DMS79 (cell line): ENCODE measurements at regions not wholly inside any gene's neighbourhood (a gene's known extent, or its start where the extent isn't known, plus 50 kb on each side); places are given as distances from the start of the nearest gene placed in this dataset.
"Not testable (repeated sequence)": the region's sequence is repeated elsewhere in the genome, so short reads cannot be mapped to it uniquely, and the experiment has no call there.

Experiments used
- DNase-seq: peaks from one replicate; lab custom pipeline; 2025; lab: John Stamatoyannopoulos, UW

DNA sequence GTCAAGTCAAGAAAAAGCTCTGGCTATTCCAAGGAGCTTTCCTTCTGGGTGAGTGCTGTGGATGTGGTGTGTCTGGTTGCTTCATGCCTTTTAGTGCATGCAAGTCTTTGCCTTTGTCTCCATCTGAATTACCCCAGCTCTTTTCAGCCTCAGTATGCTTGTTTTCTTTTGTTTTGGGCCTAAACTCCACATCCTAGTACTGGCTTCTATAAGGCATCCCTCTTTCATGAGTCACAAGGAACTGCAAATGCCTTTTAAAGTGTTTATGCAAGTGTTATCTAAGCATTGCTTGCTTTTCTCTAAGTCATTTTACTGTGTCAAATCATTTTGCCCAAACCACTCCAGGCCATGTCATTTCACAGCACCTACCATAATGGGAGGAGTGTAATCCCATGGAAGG lies 132.1 kb downstream of the PLCE1 start:
- no peak for DNase-seq

DNA sequence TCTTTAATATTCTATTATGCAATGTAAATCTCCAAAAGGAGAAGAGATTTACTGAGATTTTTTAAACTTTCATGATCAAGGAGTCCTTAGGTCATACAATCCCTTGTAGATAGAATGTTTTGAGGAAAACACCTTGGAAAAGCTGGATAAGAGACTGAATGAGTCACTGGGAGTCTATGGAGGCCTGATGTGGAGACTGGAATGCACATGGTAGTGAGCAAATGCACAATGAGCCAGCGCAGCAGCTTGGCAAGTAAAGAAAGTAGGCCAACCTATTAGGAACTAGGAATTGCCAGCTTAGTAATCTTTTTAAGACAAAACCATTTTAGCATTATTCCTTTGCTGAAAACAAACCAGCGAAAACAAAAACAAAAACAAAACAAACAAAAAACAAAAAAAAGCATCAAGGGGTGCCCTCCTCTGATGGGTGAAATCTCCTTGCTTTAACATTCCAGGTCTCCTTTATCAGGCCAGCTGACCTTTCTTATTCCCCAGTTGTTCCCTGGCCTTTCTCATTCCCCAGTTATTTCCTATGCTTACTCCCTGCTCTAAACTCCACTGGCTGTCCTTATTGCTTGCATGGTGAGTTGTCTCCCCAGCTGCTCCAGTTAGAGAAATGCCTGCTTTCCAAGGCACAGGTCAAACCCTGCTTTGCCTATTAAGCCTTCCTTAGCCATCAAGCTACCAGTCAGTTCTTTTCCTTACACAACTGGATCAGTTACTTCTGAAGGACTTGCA lies 135.8 kb downstream of the PLCE1 start:
- no peak for DNase-seq

DNA sequence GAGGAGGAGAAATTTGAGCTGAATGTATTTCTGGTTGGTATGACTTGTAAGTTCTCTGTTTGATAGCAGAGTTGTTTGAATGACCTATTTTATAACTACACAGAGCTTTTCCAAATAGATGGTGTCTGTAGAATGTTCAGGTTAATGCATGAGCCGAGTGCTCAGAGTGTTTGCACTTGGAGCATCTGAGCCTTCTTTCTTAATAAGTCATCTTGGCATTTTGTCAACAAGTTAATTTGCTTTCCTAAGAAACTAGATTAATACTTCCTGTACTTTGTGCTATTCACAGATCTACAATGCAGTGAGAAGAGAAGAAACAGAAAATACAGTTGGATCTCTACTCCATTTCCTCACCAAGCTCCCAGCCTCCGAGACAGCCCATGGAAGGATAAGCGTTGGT lies 138.2 kb downstream of the PLCE1 start:
- DNase-seq = no peak

DNA sequence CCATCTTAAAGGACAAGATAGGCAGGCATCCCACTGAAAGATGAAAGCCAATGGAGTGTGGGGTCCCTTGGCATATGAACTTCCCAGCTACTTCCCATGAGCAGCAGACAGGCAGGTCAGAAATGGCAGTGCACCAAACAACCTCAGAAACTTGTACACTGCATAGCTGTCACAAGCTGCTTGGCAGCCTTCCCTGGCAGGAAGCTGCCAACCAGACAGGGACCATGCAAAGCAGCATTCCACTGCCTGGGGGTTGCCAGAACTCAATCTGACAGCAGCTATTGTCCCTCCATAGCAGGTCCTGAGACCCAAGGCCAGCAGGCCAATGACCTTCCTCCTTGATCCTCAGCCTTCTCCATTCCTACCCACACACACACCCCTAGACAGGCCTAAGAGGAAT lies 139.5 kb downstream of the PLCE1 start:
- no peak for DNase-seq

DNA sequence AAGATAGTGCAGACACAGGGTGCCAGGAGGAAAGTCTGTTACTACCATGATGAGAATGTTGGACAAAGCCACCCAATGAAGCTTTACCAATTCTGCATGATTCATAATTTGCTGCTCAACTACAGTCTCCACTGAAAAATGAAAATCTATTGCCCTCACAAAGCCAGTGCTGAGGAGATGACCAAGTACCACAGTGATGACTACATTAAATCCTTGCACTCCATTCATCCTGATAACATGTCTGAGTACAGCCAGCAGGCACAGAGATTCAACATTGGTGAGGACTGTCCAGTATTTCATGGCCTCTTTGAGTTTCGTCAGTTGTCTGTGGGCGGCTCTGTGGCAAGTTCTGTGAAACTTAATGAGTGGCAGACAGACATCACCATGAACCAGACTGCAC lies 144.0 kb downstream of the PLCE1 start:
- no peak for DNase-seq

DNA sequence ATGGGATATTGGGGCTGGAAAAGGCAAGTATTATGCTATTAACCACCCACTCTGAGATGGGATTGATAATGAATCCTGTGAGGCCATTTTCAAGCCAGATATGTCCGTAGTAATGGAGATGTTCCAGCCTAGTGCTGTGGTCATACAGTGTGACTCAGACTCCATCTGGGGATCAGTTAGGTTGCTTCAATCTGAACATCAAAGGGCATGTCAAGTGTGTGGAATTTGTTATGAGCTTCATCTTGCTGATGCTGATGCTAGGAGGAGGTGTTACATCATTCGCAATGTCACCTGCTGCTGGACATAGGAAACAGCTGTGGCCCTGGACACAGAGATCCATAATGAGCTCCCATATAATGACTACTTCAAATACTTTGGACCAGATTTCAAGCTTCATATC lies 144.7 kb downstream of the PLCE1 start:
- DNase-seq = no peak

DNA sequence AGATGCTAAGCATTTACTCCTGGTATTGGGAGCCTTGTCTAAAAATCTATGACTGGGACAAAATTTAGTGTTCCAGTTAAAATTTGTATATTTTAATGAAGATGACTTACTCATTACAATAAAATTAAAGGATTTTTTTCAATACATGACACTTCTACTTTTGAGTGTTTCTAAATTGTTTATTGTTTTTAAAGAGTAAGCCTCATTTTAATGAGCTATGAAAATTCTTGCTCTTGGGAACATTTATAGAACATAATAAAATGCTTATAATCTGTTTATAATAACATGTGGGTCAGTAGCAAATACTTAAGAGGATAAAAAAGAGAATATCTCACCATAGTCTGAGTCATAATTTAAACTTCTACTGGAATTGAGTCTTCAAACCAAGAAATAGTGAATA lies 149.5 kb downstream of the PLCE1 start:
- no peak for DNase-seq

DNA sequence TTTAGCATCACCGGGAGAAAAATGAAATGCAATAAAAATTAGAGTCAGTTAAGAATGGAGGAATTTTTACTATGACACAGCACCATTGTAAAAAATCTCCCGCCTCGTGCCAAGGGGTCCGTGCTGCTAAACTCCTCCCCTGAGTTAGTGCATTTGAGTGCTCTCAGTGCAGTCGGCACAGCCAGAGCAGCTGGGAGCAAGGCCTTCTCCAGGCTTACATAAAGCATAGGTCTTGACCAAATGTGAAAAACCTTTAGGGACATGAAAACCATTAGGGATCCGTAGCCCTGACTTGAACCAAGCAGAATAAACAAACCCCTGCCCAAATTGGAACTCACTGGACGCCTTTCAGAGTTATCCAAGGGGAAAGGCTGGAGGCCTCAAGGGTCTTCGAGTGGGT lies 152.6 kb downstream of the PLCE1 start:
- DNase-seq = no peak

DNA sequence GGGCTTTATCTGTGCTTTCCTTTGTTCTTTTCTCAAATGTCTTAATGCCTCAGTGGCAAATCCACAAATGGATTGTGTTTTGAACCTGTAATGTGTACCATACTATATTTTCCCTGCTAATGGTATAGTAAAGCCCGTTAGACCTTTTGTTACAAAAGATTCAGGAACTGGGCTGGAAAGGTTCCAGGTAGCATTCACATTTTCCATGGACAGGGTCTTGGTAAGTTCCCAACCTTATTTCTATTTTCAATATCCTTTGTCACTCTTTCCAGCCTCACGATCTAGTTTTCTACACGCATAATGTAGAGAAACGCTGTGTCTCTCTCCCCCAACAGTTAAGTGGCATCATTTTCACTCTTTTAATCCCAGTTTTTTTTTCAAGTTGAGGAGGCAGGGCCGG lies 153.0 kb downstream of the PLCE1 start:
- DNase-seq = no peak

DNA sequence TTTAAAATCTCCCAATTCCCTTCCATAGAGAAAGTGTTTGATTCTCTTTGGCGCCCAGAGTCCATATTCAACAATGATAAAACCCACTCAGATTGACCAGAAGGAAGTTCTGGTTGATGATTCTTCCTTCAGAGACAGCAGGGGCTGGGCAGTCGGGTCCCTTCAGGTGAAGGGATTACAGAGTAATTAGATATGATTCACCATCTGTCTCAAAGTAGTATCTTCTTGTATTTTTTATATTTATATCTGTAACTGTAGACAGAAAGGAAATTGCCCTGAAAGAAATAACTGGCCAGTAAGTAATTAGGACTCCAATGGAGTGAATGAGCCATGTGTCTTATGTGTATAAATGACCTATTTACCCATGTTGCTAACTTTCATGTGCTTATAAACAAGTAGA lies 156.0 kb downstream of the PLCE1 start:
- no peak for DNase-seq

DNA sequence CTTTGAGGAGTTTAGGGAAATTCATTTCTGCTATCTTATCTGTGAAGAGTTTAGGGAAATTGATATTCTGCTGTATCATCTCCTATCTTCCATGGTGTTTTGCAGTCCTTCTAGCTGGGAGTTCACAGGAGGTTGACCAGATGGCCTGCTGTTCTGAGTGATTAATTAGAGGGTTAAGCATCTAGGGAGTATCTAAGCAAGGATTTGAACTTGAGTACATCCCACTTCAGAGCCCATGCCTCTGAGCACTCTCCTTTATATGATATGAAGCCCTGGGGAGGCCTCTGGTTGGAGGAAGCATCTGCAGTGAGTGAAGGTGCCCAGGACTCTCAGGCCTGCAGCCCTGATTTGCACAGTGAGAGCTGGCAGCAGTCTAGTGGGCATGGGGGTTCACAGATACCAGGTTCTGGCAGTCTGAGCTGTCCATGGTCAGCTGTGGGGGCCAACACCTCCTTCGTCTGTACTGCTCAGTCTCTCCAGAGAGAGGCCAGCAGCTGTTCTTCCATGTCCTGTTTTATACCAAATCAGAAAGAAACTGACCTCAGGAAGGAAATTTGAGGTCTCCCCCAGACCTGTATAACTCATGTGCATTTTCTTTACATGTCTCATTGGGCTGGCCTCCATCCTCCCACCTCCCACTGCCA lies 156.9 kb downstream of the PLCE1 start:
- no peak for DNase-seq

DNA sequence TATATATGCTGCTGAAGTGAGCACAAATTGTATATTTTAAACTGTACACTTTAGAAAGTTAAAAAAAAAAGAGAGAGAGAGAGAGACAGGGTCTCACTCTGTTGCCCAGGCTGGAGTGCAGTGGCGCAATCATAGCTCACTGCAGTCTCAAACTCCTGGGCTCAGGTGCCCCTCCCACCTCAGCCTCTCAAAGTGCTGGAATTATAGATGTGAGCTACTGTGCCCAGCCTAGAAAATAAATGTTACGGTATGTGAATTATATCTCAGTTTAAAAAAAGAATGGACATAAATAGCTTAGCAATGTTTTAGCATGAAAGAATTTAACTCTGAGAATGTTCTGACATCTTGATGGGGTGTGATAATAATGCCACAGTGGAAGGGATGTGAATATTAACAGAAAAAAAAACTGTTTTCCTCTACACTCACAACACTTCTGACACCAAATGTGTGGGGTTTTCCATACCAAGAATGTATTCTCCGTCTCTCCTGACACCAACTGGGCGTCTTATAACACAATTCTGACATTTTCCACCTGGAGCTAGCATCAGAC lies 162.1 kb downstream of the PLCE1 start:
- DNase-seq = no peak

DNA sequence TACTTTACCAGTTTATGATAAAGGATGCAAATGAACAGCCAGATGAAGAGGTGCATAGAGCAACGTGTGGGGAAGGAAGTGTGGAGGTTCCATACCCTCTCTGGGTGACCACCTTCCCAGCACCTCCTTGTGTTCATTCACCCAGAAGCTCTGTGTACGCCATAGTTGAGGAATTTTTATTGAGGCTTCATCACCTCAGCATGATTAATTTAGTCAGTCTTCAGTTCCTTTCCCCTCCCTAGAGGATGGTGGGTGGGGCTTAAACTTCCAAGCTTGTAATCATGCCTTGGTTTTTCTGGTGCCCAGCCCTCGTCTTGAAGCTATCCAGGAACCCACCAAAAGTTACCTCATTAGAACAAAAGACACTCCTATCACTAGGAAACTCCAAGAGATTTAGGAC lies 162.7 kb downstream of the PLCE1 start:
- no peak for DNase-seq

DNA sequence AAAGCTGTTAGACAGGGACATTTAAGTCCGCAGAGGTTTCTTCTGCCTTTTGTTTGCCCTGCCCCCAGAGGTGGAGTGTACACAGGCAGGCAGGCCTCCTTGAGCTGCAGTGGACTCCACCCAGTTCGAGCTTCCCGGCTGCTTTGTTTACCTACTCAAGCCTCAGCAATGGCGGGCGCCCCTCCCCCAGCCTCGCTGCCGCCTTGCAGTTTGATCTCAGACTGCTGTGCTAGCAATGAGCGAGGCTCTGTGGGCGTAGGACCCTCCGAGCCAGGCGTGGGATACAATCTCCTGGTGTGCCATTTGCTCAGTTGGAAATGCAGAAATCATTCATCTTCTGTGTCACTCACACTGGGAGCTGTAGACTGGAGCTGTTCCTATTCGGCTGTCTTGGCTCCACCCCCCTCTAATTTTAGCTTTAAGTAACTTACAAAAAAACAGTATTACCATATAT lies 171.5 kb downstream of the PLCE1 start:
- not testable (repeated sequence) for DNase-seq

DNA sequence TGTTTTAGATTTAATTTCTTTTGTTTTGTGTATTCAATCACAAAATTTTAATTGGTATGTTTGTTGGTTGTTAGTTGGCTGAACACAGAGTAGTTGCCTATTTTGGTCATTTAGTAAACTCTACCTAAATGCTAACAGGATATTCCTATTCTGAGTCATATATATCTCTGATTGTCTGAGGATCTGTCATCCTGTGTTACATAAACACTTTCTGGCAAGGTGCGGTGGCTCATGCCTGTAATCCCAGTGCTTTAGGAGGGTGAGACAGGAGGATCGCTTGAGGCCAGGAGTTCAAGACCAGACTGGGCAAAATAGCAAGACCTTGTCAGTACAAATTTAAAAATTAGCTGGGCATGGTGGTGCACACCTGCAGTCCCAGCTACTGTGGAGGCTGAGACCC lies 178.6 kb downstream of the PLCE1 start:
- DNase-seq = no peak

DNA sequence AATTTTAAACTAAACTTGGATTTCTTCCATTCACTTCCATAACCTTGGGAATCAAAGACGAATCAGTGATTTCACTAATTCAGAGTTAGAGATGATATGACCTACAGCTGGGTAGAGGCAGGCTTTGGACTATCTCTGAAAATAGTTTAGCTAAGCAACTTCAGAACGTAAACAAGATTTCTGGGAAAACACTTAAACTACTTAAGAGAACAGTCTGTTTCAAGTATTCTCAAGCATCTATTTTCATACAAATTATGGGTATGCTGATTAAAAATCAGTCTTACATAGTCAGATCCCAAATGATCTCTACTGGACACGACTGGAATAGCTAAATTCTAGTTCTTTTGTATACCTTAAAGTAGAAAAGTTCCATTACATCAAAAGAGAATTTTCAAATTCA lies 179.9 kb downstream of the PLCE1 start:
- no peak for DNase-seq

DNA sequence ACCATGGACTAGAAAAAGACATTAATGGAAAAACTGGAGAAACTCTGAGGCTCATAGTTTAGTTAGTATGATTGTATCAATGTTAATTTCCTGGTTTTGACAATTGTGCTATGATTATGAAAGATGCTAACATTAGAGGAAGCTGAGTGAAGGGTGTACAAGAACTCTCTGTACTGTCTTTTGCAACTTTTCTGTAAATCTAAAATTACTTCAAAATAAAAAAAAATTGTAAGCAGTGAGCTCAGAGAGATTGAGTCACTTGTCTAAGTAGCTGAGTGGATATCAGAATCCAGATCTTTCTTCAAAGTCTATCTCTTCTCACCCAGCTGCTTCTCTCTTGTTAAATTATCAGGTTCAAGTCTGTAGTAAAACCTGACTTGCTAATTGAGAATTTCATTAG lies 181.1 kb downstream of the PLCE1 start:
- DNase-seq = no peak

DNA sequence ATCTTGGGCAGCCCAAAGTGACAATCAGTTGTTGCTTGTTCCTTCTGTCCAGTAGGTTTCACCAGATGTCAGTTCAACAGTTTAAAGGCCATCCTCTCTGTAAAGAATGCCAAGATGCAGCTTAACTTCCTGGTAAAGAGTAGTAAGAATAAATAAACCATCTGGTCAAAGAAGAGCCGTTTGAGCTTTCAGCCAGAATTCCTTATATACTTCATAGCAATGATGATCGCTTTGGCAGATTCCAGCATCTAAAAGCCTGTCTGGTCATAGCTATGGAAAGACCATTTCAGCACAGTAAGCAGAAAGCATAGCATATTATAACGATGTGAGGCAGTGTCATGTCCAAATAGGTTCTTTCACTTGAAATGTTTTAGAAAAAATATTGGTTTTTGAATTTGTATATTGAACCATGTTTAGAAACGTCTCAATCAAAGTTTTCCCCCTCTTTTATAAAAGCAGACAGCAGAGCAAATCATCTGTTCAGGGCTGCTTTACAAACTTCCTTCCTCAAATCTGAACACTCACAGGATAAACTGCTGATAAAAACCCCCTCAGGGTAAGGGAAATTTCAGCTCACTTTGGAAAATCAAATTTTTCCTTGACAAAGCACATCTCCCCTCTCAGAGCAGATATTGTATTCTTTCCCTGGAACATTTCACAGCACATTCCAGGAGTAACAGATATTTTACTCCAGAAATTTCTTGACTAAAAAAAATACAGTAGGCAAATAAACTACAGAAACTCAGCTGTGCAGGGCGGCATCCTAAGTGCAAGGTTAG lies 184.1 kb downstream of the NOC3L start:
- no peak for DNase-seq

DNA sequence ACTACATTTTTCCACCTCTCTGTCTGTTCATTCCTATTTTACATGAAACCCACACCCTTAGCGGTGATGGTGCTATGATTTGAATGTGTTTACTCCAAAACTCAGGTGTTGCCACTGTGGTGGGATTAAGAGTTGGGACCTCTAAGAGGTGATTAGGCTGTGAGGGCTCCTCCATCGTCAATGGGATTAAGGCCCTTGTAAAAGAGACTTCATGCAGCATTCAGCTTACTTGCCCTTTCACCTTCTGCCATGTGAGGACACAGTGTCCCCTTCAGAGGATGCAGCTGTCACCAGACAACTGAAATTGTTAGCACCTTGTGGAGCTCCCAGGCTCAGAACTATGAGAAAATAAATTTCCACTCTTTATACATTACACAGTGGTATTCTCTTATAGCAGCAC lies 182.2 kb downstream of the NOC3L start:
- no peak for DNase-seq

DNA sequence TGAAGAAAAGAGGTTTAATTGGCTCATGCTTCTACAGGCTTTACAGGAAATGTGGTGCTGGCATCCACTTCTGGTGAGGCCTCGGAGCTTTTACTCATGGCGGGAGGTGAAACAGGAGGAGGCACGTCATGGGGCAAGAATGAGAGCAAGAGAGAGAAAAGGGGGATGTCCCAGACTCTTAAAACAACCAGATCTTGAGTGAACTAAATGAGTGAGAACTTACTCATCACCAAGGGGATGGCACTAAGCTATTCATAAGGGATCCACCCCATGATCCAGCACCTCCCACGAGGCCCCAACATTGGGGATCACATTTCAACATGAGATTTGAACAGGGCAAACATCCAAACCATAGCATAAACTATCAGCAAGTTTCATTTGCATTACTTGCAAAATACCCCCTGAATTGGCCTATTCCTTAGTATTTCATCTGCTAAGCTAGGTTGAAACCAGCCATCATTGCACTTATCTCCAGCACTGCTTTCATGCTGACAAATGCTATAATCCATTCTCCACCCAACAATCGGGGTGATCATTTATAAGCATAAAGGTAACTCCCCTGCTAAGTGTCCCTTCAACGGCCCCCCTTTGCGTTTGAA lies 179.0 kb downstream of the NOC3L start:
- DNase-seq = no peak

DNA sequence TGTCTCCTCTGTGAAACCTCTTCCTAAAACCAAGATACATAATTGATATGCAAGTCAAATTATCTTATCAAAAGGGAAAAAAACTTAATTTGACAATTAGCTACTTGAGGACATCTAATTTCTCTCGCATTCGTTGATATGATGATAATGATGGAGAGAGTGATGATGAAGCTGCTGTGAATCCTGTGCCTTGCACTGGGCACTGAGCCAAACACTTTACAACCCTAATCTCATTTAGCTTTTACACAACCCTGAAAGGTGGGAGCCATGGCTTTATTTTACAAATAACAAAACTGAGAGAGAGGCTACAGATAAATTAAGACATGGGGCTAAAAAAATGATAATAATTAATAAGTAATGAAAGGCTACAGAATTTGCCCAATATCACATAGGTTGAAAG lies 176.0 kb downstream of the NOC3L start:
- no peak for DNase-seq

DNA sequence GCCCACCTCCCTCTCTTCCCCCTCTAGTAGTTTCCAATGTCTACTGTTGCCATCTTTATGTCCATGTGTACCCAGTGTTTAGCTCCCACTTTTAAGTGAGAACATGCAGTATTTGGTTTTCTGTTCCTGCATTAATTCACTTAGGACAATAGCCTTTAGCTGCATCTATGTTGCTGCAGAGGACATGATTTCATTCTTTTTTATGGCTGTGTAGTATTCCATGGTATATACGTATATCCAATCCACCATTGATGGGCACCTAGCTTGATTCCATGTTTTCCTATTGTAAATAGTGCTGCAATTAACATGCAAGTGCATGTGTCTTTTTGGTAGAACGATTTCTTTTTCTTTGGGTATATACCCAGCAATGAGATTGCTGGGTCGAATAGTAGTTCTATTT lies 170.4 kb downstream of the NOC3L start:
- no peak for DNase-seq

DNA sequence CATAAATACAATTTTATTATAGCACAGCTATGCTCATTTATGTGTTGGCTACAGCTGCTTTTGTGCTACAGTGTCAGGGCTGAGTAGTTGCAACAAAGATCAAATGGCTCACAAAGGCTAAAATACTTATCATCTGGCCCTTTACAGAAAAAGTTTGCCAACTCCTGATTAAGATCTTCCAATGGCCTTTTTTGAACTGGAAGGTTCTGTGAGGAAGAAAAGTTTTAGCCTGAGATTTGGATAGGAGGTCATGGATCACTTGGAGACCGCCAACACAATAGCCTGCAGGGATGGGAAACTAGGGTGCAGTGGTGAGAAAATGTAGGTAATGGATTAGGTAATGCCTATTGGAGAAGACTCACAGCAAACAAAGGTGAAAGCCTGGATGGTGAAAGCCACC lies 169.8 kb downstream of the NOC3L start:
- no peak for DNase-seq
